Endothelial cell of umbilical vein (primary cell): ENCODE measurements at regions not wholly inside any gene's neighbourhood (a gene's known extent, or its start where the extent isn't known, plus 50 kb on each side); places are given as distances from the start of the nearest gene placed in this dataset.

Experiments
- BruUV-seq: library from RNA; stranded (reverse); fragments of 400-500 nt; replicated peaks from 2 replicates; lab custom pipeline; 2021; lab: Mats Ljungman, UMichigan
- CTCF ChIA-PET: fragments of 300-600, 350-600 bp; sonication (Branson Sonifier 250); formaldehyde crosslinking; loops from one replicate; lab custom pipeline; 2021; ENCODE audit warnings: antibody characterized with exemption, inconsistent platforms; lab: Charles Lee
- POLR2A ChIA-PET: fragments of 300-600, 350-600 bp; sonication (Branson Sonifier 250); formaldehyde crosslinking; loops from one replicate; lab custom pipeline; 2021; ENCODE audit warnings: antibody characterized with exemption, inconsistent platforms; lab: Charles Lee
- DNase-seq: peaks from one replicate; pipeline ENCODE4 v3.0.0-alpha.2; 2011; ENCODE audit warnings: low read depth, low spot score
- FAIRE-seq: peaks from 2 replicates; lab custom pipeline; 2011; peaks lifted over from hg19 to GRCh38; lab: Jason Lieb, UNC
- H2AFZ ChIP-seq: 2 replicates; pipeline ENCODE4 v1.6.0; 2012; ENCODE audit warnings: low read depth, low read length, control low read depth, inconsistent platforms
- H3K27ac ChIP-seq: 2 replicates; pipeline ENCODE4 v1.5.1; 2011; ENCODE audit warnings: low read depth, mild to moderate bottlenecking, control low read depth, low read length, moderate library complexity; ENCODE audit not compliant: insufficient read depth
- H3K27me3 ChIP-seq, 2 experiments: 2 replicates each; pipeline versions ENCODE4 v1.6.0 to v1.6.1; 2011; ENCODE audit warnings: low read length in 2 of 2, mixed read lengths in 1 of 2; ENCODE audit not compliant: control insufficient read depth in 2 of 2, insufficient read depth in 2 of 2
- H3K36me3 ChIP-seq, 2 experiments: 2 replicates in 1 of 2; 3 replicates in 1 of 2; pipeline ENCODE4 v1.5.1; 2011; ENCODE audit warnings: low read length in 2 of 2, mild to moderate bottlenecking in 1 of 2, moderate library complexity in 1 of 2; ENCODE audit not compliant: control insufficient read depth in 2 of 2, insufficient read depth in 2 of 2; ENCODE audit errors: extremely low read depth in 1 of 2
- H3K4me1 ChIP-seq: 3 replicates; pipeline ENCODE4 v1.5.1; 2011; ENCODE audit warnings: mild to moderate bottlenecking, low read length; ENCODE audit not compliant: control insufficient read depth, insufficient read depth; ENCODE audit errors: extremely low read depth
- H3K4me2 ChIP-seq: 2 replicates; pipeline ENCODE4 v1.6.1; 2011; ENCODE audit warnings: low read length, control low read depth, mixed read lengths; ENCODE audit not compliant: insufficient read depth
- H3K4me3 ChIP-seq, 3 experiments: fragments of 200-600 bp in 1 of 3; sonication (generic), shearing (Covaris generic) in 1 of 3; replicated peaks in 1 of 3; 2 replicates each; pipeline ENCODE4 v1.5.1; 2011 to 2016; ENCODE audit warnings: control low read depth in 3 of 3, low read length in 3 of 3, mild to moderate bottlenecking in 2 of 3, inconsistent platforms in 1 of 3, low read depth in 1 of 3, moderate library complexity in 1 of 3; ENCODE audit not compliant: insufficient read depth in 1 of 3
- H3K79me2 ChIP-seq: 2 replicates; pipeline ENCODE4 v1.6.0; 2012; ENCODE audit warnings: low read length, inconsistent platforms; ENCODE audit not compliant: control insufficient read depth, insufficient read depth
- H3K9ac ChIP-seq: replicated peaks from 2 replicates; pipeline ENCODE3; 2011; ENCODE audit warnings: low read length, control low read depth; ENCODE audit not compliant: insufficient read depth; ENCODE audit errors: extremely low read depth
- H3K9me1 ChIP-seq: replicated peaks from 3 replicates; pipeline ENCODE4 v1.6.0; 2011; ENCODE audit warnings: mild to moderate bottlenecking, low read length; ENCODE audit not compliant: control insufficient read depth, insufficient read depth; ENCODE audit errors: extremely low read depth
- H3K9me3 ChIP-seq: replicated peaks from 2 replicates; pipeline ENCODE4 v1.5.1; 2012; ENCODE audit warnings: low read length, inconsistent platforms; ENCODE audit not compliant: control insufficient read depth, insufficient read depth
- H4K20me1 ChIP-seq: replicated peaks from 2 replicates; pipeline ENCODE3; 2011; ENCODE audit warnings: mild to moderate bottlenecking, low read length; ENCODE audit not compliant: control insufficient read depth, insufficient read depth; ENCODE audit errors: extremely low read depth
- CTCF ChIP-seq, 2 donors: IDR thresholded peaks; 1 replicate in 1 of 2; 2 replicates in 1 of 2; pipeline ENCODE4 v1.5.1; 2011; ENCODE audit warnings: low read length in 2 of 2, mild to moderate bottlenecking in 2 of 2, moderate library complexity in 2 of 2, control low read depth in 1 of 2, inconsistent platforms in 1 of 2, low read depth in 1 of 2; ENCODE audit not compliant: insufficient read depth in 1 of 2; ENCODE audit errors: extremely low read depth in 1 of 2
- EZH2 ChIP-seq: IDR thresholded peaks from 2 replicates; pipeline ENCODE4 v1.6.1; 2012; ENCODE audit warnings: borderline replicate concordance, low read depth, mild to moderate bottlenecking, moderate library complexity, low read length, inconsistent platforms; ENCODE audit not compliant: severe bottlenecking
- FOS ChIP-seq: IDR thresholded peaks from 2 replicates; pipeline ENCODE4 v1.6.1; 2011; ENCODE audit warnings: mild to moderate bottlenecking, low read length, moderate library complexity, borderline replicate concordance; ENCODE audit not compliant: insufficient read depth
- GATA2 ChIP-seq: IDR thresholded peaks from 2 replicates; pipeline ENCODE4 v1.7.0; 2011; ENCODE audit warnings: low read depth, mild to moderate bottlenecking, moderate library complexity, mixed read lengths, low read length; ENCODE audit not compliant: insufficient read length, insufficient read depth
- JUN ChIP-seq: IDR thresholded peaks from 2 replicates; pipeline ENCODE4 v1.6.1; 2011; ENCODE audit warnings: borderline replicate concordance, low read depth; ENCODE audit not compliant: insufficient read length, insufficient read depth
- MAX ChIP-seq: IDR thresholded peaks from 2 replicates; pipeline ENCODE4 v1.6.1; 2011; ENCODE audit not compliant: insufficient read depth, insufficient read length
- MYC ChIP-seq: IDR thresholded peaks from one replicate; pipeline ENCODE4 v1.6.1; 2011; ENCODE audit warnings: mild to moderate bottlenecking, low read depth, low read length
- POLR2A ChIP-seq: IDR thresholded peaks from 2 replicates; pipeline ENCODE4 v1.6.1; 2012; ENCODE audit warnings: low read depth, mild to moderate bottlenecking, control low read depth, low read length
- POLR2AphosphoS5 ChIP-seq: IDR thresholded peaks from 2 replicates; pipeline ENCODE4 v1.6.1; 2012; ENCODE audit warnings: low read depth, mild to moderate bottlenecking, control low read depth, low read length, moderate library complexity; ENCODE audit not compliant: insufficient read depth
- dilution Hi-C: fragments of 300-500 bp; cut with MboI; formaldehyde crosslinking; loops from one replicate; pipeline ENCODE4 v1.15.0; 2019; ENCODE audit warnings: low sequenced_read_pairs; ENCODE audit not compliant: extremely low pct_ligation_motif_present
- intact Hi-C: fragments of 100-400 bp; cut with micrococcal nuclease; formaldehyde crosslinking; loops from one replicate; pipeline ENCODE4 v1.10.0; 2022

- POLR2A ChIA-PET = no interaction called here
- H3K9ac ChIP-seq = no peak overlapping the region
- no peak overlapping the region for H3K27ac ChIP-seq
- H3K36me3 ChIP-seq = no peaks in the 10 kb centered on the region
- H2AFZ ChIP-seq = no peak overlapping the region
- no peaks in the 10 kb centered on the region for H4K20me1 ChIP-seq
- H3K9me3 ChIP-seq = no peaks in the 10 kb centered on the region
- no peaks in the 10 kb centered on the region for H3K79me2 ChIP-seq
- no peaks in the 10 kb centered on the region for H3K4me1 ChIP-seq
- DNase-seq = no peak
- H3K9me1 ChIP-seq = no peaks in the 10 kb centered on the region
- FAIRE-seq = no peak
- TF ChIP-seq GATA2 = no peak
- CTCF ChIA-PET = interaction anchor here (0.8 kb wide), 1 partner anchor 16 kb away, joined by 3 read pairs; no protein-coding TSS in a partner anchor
- dilution Hi-C loops (no loop called here), intact Hi-C loops (no loop called here)
- H3K27me3 ChIP-seq = no peaks in the 10 kb centered on the region
- no peak overlapping the region for H3K4me3 ChIP-seq
- no TSS peak for BruUV-seq
- no peak overlapping the region for H3K4me2 ChIP-seq
These were observed 286.6 kb downstream of the C12orf75 start for GRCh38 chr12:105616971-105617540.

- POLR2A ChIA-PET = no interaction called here
- no peaks in the 10 kb centered on the region for H3K36me3 ChIP-seq
- no TSS peak for BruUV-seq
- H2AFZ ChIP-seq = no peak overlapping the region
- intact Hi-C loops = no loop called here
- H3K9ac ChIP-seq = no peak overlapping the region
- no peaks in the 10 kb centered on the region for H3K79me2 ChIP-seq
- H3K4me2 ChIP-seq = no peak overlapping the region
- no peaks in the 10 kb centered on the region for H4K20me1 ChIP-seq
- no peak overlapping the region for H3K27ac ChIP-seq
- no peak for FAIRE-seq
- no peaks in the 10 kb centered on the region for H3K4me1 ChIP-seq
- H3K4me3 ChIP-seq = no peak overlapping the region
- TF ChIP-seq FOS (no peak), POLR2AphosphoS5 (no peak), GATA2 (no peak), EZH2 (no peak), MAX (no peak), JUN (no peak), CTCF (IDR thresholded peaks at IDR 0.05; ENCODE audit: extremely low read depth in 1 of 2, insufficient read depth in 1 of 2, low read depth in 1 of 2, low read length in 2 of 2) (no peak), MYC (no peak), POLR2A (no peak)
- no peak for DNase-seq
- dilution Hi-C loops = no loop called here
- H3K9me3 ChIP-seq = no peaks in the 10 kb centered on the region
- CTCF ChIA-PET = interaction anchor here (1.1 to 3.0 kb wide), 2 partner anchors 8 to 527 kb away, joined by 4 to 9 read pairs; no protein-coding TSS in a partner anchor
- H3K9me1 ChIP-seq = no peaks in the 10 kb centered on the region
- H3K27me3 ChIP-seq = no peaks in the 10 kb centered on the region
These were observed 291.7 kb downstream of the C12orf75 start for GRCh38 chr12:105622220-105622619.
